Tibial nerve (tissue), 4 donors: ENCODE measurements at regions not wholly inside any gene's neighbourhood (a gene's known extent, or its start where the extent isn't known, plus 50 kb on each side); places are given as distances from the start of the nearest gene placed in this dataset.
A peak's percentile ranks its signal among the peaks of the same experiment; 100 is the strongest.

Experiments
- DNase-seq, 2 donors: peaks; one replicate each; pipeline ENCODE4 v3.0.0-alpha.2; 2019; ENCODE audit warnings: low spot score in 2 of 2
- H3K27ac ChIP-seq, 4 donors: fragments of 200-600 bp; sonication (generic) in 3 of 4; one replicate each; pipeline ENCODE4 v1.5.1; 2017 to 2019; ENCODE audit warnings: mild to moderate bottlenecking in 1 of 4
- H3K27me3 ChIP-seq, 2 donors: fragments of 200-600 bp; sonication (generic) in 1 of 2; one replicate each; pipeline versions ENCODE4 v1.5.1 to v1.6.0; 2017 to 2019
- H3K36me3 ChIP-seq, 3 donors: fragments of 200-600 bp; sonication (generic); one replicate each; pipeline ENCODE4 v1.5.1; 2018 to 2019
- H3K4me1 ChIP-seq, 4 donors: fragments of 200-600 bp; sonication (generic) in 3 of 4; one replicate each; pipeline ENCODE4 v1.5.1; 2017 to 2019
- H3K4me3 ChIP-seq, 4 donors: fragments of 200-600 bp; sonication (generic) in 3 of 4; one replicate each; pipeline ENCODE4 v1.5.1; 2017 to 2019; ENCODE audit warnings: mild to moderate bottlenecking in 1 of 4, moderate library complexity in 1 of 4
- H3K9me3 ChIP-seq, 4 donors: fragments of 200-600 bp; sonication (generic) in 3 of 4; one replicate each; pipeline ENCODE4 v1.5.1; 2017 to 2019
- CTCF ChIP-seq, 5 experiments: fragments of 200-600 bp in 3 of 5; fragments of 450-650 bp in 2 of 5; sonication (generic) in 3 of 5; IDR thresholded peaks; one replicate each; pipeline ENCODE4 v1.5.1; 2016 to 2019; ENCODE audit warnings: antibody characterized with exemption in 5 of 5, mild to moderate bottlenecking in 3 of 5, moderate library complexity in 2 of 5
- EP300 ChIP-seq, 2 donors: sonication (generic); formaldehyde crosslinking; IDR thresholded peaks; one replicate each; pipeline ENCODE4 v1.6.1; 2017; ENCODE audit warnings: antibody characterized with exemption in 2 of 2, mild to moderate bottlenecking in 1 of 2
- POLR2A ChIP-seq, 2 donors: fragments of 450-650 bp; IDR thresholded peaks; one replicate each; pipeline ENCODE4 v1.6.1; 2017; ENCODE audit warnings: antibody characterized with exemption in 2 of 2, mild to moderate bottlenecking in 2 of 2, moderate library complexity in 2 of 2
- WGBS, 2 donors: methylation state at CpG; one replicate each; pipeline ENCODE4 v1.1.5; 2018; 5-methylcytosine and 5-hydroxymethylcytosine counted together

GRCh38 chr3:76107935-76108570 is 322.7 kb upstream of the ZNF717 start:
- H3K4me1 ChIP-seq = no peaks in the 10 kb centered on the region
- no peaks in the 10 kb centered on the region for H3K9me3 ChIP-seq
- H3K27ac ChIP-seq = no peak overlapping the region
- H3K27me3 ChIP-seq = no peaks in the 10 kb centered on the region
- WGBS, 2 donors = 3% methylated on average over 5 of the region's 5 CpGs
- no peak overlapping the region for H3K4me3 ChIP-seq
- no peak for TF ChIP-seq EP300 (IDR thresholded peaks at IDR 0.05)
- TF ChIP-seq CTCF (IDR thresholded peaks at IDR 0.05) = peak in 3 of 5 experiments; percentile 35 to 57 (median 42)
- no peak for TF ChIP-seq POLR2A (IDR thresholded peaks at IDR 0.05)
- H3K36me3 ChIP-seq = no peaks in the 10 kb centered on the region
- DNase-seq = peak in 1 of 2 donors; percentile 15

- Histone ChIP-seq H3K36me3 (no peaks in the 10 kb centered on the region), H3K4me1 (no peaks in the 10 kb centered on the region), H3K9me3 (no peaks in the 10 kb centered on the region), H3K4me3 (no peak overlapping the region), H3K27me3 (no peaks in the 10 kb centered on the region), H3K27ac (no peak overlapping the region)
- WGBS, 2 donors = 56 to 61% methylated on average over 2 of the region's 2 CpGs
- no peak for DNase-seq
- TF ChIP-seq CTCF (IDR thresholded peaks at IDR 0.05) = no peak
- no peak for TF ChIP-seq POLR2A (IDR thresholded peaks at IDR 0.05)
- no peak for TF ChIP-seq EP300 (IDR thresholded peaks at IDR 0.05)
Observed at GRCh38 chr3:76111808-76112207, 326.5 kb upstream of the ZNF717 start.

GRCh38 chr3:76122007-76122406 is 336.7 kb upstream of the ZNF717 start:
- Histone ChIP-seq H3K9me3 (no peaks in the 10 kb centered on the region), H3K27me3 (no peaks in the 10 kb centered on the region), H3K27ac (no peak overlapping the region), H3K4me1 (no peaks in the 10 kb centered on the region), H3K4me3 (no peak overlapping the region), H3K36me3 (no peaks in the 10 kb centered on the region)
- DNase-seq = no peak
- no peak for TF ChIP-seq CTCF (IDR thresholded peaks at IDR 0.05)
- TF ChIP-seq EP300 (IDR thresholded peaks at IDR 0.05) = no peak
- no peak for TF ChIP-seq POLR2A (IDR thresholded peaks at IDR 0.05)

GRCh38 chr3:76129441-76129840 is 344.1 kb upstream of the ZNF717 start:
- Histone ChIP-seq H3K9me3 (no peaks in the 10 kb centered on the region), H3K4me3 (no peak overlapping the region), H3K36me3 (no peaks in the 10 kb centered on the region), H3K27me3 (no peaks in the 10 kb centered on the region), H3K27ac (no peak overlapping the region), H3K4me1 (no peaks in the 10 kb centered on the region)
- WGBS, 2 donors = 66 to 74% methylated on average over 3 of the region's 3 CpGs
- no peak for DNase-seq
- TF ChIP-seq POLR2A (IDR thresholded peaks at IDR 0.05) (no peak), CTCF (IDR thresholded peaks at IDR 0.05) (no peak), EP300 (IDR thresholded peaks at IDR 0.05) (no peak)

GRCh38 chr3:76131396-76132153 is 346.2 kb upstream of the ZNF717 start:
- no peaks in the 10 kb centered on the region for H3K27me3 ChIP-seq
- no peaks in the 10 kb centered on the region for H3K9me3 ChIP-seq
- no peaks in the 10 kb centered on the region for H3K36me3 ChIP-seq
- no peak for TF ChIP-seq CTCF (IDR thresholded peaks at IDR 0.05)
- TF ChIP-seq POLR2A (IDR thresholded peaks at IDR 0.05) = no peak
- no peak for TF ChIP-seq EP300 (IDR thresholded peaks at IDR 0.05)
- H3K27ac ChIP-seq = no peak overlapping the region
- H3K4me3 ChIP-seq = no peak overlapping the region
- 52 to 53% methylated on average over 7 of the region's 7 CpGs for WGBS, 2 donors
- DNase-seq = no peak
- no peaks in the 10 kb centered on the region for H3K4me1 ChIP-seq
